HG02970 (cell line): ENCODE measurements at regions not wholly inside any gene's neighbourhood (a gene's known extent, or its start where the extent isn't known, plus 50 kb on each side); places are given as distances from the start of the nearest gene placed in this dataset.
A peak's percentile ranks its signal among the peaks of the same experiment; 100 is the strongest.

ENCODE experiments used
- ATAC-seq: cut with Tn5 transposase; IDR thresholded peaks from one replicate; pipeline ENCODE4 v1.9.1; 2021; ENCODE audit warnings: mild to moderate bottlenecking, moderate library complexity, moderate number of reproducible peaks; ENCODE audit not compliant: unreplicated experiment, low FRiP score

GRCh38 chr2:62307469-62308389 is 111.8 kb downstream of the B3GNT2 start:
- no peak for ATAC-seq

- ATAC-seq: peak; percentile 31
Measured at GRCh38 chr2:62306751-62307468, 111.0 kb downstream of the B3GNT2 start.

GRCh38 chr2:62305421-62306176 is 109.7 kb downstream of the B3GNT2 start:
- no peak for ATAC-seq

- no peak for ATAC-seq
Measured at GRCh38 chr2:62304429-62305417, 108.8 kb downstream of the B3GNT2 start.

GRCh38 chr2:62303788-62304187 is 107.9 kb downstream of the B3GNT2 start:
- ATAC-seq: no peak

- ATAC-seq: no peak
Measured at GRCh38 chr2:62302631-62303435, 106.9 kb downstream of the B3GNT2 start.

- no peak for ATAC-seq
Measured at GRCh38 chr2:62300925-62301324, 105.0 kb downstream of the B3GNT2 start.

GRCh38 chr2:62297624-62298010 is 101.7 kb downstream of the B3GNT2 start:
- no peak for ATAC-seq

GRCh38 chr2:62296832-62297623 is 101.1 kb downstream of the B3GNT2 start:
- ATAC-seq: no peak

- ATAC-seq: no peak
Measured at GRCh38 chr2:62296034-62296831, 100.3 kb downstream of the B3GNT2 start.

- no peak for ATAC-seq
Measured at GRCh38 chr2:62293490-62294271, 97.8 kb downstream of the B3GNT2 start.

- ATAC-seq: no peak
Measured at GRCh38 chr2:62293151-62293489, 97.2 kb downstream of the B3GNT2 start.

GRCh38 chr2:62292190-62292589 is 96.3 kb downstream of the B3GNT2 start:
- ATAC-seq: no peak

GRCh38 chr2:62291517-62292137 is 95.7 kb downstream of the B3GNT2 start:
- ATAC-seq: no peak

GRCh38 chr2:62291052-62291451 is 95.1 kb downstream of the B3GNT2 start:
- no peak for ATAC-seq
